ENCODE measurements at regions not wholly inside any gene's neighbourhood (a gene's known extent, or its start where the extent isn't known, plus 50 kb on each side); places are given as distances from the start of the nearest gene placed in this dataset.

DNA sequence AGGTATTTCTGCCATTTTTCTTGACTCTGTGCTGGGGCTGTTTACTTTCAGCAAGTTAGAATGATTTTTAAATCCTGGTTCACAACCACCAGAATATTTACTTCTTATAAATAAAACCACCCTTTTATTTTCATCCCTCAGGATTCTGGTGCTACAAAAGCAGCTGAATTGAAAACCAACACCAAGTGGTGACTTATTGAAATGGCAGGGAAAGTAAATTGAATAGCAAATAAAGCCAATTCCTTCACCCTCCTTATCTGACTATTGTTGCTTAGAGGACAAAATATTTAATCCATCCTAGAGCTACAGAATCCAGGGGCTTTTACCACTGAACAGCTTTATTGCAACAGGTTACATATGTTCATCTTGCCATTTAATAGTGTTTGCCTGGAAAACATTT, 828.6 kb upstream of the GHITM start:
- TF ChIP-seq, protein P1, sequence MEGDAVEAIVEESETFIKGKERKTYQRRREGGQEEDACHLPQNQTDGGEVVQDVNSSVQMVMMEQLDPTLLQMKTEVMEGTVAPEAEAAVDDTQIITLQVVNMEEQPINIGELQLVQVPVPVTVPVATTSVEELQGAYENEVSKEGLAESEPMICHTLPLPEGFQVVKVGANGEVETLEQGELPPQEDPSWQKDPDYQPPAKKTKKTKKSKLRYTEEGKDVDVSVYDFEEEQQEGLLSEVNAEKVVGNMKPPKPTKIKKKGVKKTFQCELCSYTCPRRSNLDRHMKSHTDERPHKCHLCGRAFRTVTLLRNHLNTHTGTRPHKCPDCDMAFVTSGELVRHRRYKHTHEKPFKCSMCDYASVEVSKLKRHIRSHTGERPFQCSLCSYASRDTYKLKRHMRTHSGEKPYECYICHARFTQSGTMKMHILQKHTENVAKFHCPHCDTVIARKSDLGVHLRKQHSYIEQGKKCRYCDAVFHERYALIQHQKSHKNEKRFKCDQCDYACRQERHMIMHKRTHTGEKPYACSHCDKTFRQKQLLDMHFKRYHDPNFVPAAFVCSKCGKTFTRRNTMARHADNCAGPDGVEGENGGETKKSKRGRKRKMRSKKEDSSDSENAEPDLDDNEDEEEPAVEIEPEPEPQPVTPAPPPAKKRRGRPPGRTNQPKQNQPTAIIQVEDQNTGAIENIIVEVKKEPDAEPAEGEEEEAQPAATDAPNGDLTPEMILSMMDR (IDR thresholded peaks at IDR 0.05) = no peak
- no peak for TF ChIP-seq ZFX (IDR thresholded peaks at IDR 0.05; ENCODE audit: borderline replicate concordance)
